ENCODE measurements at regions not wholly inside any gene's neighbourhood (a gene's known extent, or its start where the extent isn't known, plus 50 kb on each side); places are given as distances from the start of the nearest gene placed in this dataset.

GRCh38 chr4:111417521-111417920 is 727.7 kb upstream of the FAM241A start:
- TF ChIP-seq, protein P1, sequence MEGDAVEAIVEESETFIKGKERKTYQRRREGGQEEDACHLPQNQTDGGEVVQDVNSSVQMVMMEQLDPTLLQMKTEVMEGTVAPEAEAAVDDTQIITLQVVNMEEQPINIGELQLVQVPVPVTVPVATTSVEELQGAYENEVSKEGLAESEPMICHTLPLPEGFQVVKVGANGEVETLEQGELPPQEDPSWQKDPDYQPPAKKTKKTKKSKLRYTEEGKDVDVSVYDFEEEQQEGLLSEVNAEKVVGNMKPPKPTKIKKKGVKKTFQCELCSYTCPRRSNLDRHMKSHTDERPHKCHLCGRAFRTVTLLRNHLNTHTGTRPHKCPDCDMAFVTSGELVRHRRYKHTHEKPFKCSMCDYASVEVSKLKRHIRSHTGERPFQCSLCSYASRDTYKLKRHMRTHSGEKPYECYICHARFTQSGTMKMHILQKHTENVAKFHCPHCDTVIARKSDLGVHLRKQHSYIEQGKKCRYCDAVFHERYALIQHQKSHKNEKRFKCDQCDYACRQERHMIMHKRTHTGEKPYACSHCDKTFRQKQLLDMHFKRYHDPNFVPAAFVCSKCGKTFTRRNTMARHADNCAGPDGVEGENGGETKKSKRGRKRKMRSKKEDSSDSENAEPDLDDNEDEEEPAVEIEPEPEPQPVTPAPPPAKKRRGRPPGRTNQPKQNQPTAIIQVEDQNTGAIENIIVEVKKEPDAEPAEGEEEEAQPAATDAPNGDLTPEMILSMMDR (optimal IDR thresholded peaks at IDR 0.05 in 1 of 3, IDR thresholded peaks at IDR 0.05 in 1 of 3, conservative IDR thresholded peaks at IDR 0.05 in 1 of 3; ENCODE audit: extremely low read depth in 1 of 3, insufficient read depth in 2 of 3, low read length in 3 of 3) = no peak
- no peak for TF ChIP-seq EZH2 (IDR thresholded peaks at IDR 0.05; ENCODE audit: low read length)

Measured in keratinocyte (primary cell).